Keratinocyte (primary cell): ENCODE measurements at regions not wholly inside any gene's neighbourhood (a gene's known extent, or its start where the extent isn't known, plus 50 kb on each side); places are given as distances from the start of the nearest gene placed in this dataset.

Source experiments
- EZH2 ChIP-seq: IDR thresholded peaks from one replicate; pipeline ENCODE4 v1.6.1; 2012; ENCODE audit warnings: inconsistent platforms, mild to moderate bottlenecking, low read length, moderate library complexity
- TF ChIP-seq, protein P1 (sequence below), 3 experiments: IDR thresholded peaks in 1 of 3; conservative IDR thresholded peaks in 1 of 3; optimal IDR thresholded peaks in 1 of 3; 2 replicates in 2 of 3; 3 replicates in 1 of 3; pipeline versions ENCODE3 to v1.5.1; 2011; ENCODE audit warnings: low read length in 3 of 3, mild to moderate bottlenecking in 3 of 3, moderate library complexity in 2 of 3, control low read depth in 1 of 3, inconsistent platforms in 1 of 3; ENCODE audit not compliant: insufficient read depth in 2 of 3; ENCODE audit errors: extremely low read depth in 1 of 3

DNA sequence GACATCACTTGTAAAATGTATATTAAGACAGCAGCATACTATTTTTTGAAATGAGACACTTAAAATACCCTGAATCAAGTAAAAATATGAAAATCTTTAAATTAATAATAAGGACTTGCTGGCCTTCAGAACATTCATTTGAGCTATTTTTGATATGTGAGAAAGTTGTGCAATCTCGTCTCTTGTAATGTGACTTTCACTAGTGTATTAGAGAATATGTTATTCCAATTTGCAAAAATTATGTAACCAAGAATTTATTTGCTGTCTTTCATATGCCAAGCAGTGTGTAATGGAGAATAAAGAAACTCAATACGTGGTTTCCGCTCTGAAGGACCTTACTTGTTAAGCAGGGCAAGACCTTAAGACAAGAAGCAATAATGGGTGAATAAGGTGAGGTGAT, 375.0 kb upstream of the RUNX1 start:
- TF ChIP-seq, protein P1, sequence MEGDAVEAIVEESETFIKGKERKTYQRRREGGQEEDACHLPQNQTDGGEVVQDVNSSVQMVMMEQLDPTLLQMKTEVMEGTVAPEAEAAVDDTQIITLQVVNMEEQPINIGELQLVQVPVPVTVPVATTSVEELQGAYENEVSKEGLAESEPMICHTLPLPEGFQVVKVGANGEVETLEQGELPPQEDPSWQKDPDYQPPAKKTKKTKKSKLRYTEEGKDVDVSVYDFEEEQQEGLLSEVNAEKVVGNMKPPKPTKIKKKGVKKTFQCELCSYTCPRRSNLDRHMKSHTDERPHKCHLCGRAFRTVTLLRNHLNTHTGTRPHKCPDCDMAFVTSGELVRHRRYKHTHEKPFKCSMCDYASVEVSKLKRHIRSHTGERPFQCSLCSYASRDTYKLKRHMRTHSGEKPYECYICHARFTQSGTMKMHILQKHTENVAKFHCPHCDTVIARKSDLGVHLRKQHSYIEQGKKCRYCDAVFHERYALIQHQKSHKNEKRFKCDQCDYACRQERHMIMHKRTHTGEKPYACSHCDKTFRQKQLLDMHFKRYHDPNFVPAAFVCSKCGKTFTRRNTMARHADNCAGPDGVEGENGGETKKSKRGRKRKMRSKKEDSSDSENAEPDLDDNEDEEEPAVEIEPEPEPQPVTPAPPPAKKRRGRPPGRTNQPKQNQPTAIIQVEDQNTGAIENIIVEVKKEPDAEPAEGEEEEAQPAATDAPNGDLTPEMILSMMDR (optimal IDR thresholded peaks at IDR 0.05 in 1 of 3, IDR thresholded peaks at IDR 0.05 in 1 of 3, conservative IDR thresholded peaks at IDR 0.05 in 1 of 3; ENCODE audit: extremely low read depth in 1 of 3, insufficient read depth in 2 of 3, low read length in 3 of 3) = no peak
- no peak for TF ChIP-seq EZH2
